HepG2 (cell line): ENCODE measurements at regions not wholly inside any gene's neighbourhood (a gene's known extent, or its start where the extent isn't known, plus 50 kb on each side); places are given as distances from the start of the nearest gene placed in this dataset.

Experiments
- ATAC-seq: fragments of 200-7000 bp; cut with Tn5 transposase; 3 replicates; pipeline ENCODE4 v1.9.1; 2020; ENCODE audit warnings: mild to moderate bottlenecking, moderate library complexity
- BruUV-seq: library from RNA; stranded (reverse); fragments of 400-500 nt; replicated peaks from 2 replicates; lab custom pipeline; 2021; lab: Mats Ljungman, UMichigan
- CTCF ChIA-PET: fragments of 300-600 bp; formaldehyde crosslinking; extraction: SDS; loops from one replicate; lab custom pipeline; 2021; ENCODE audit warnings: low total read pairs, inconsistent platforms, low intra/inter-chr PET ratio; lab: Yijun Ruan, JAX
- POLR2A ChIA-PET: fragments of 350-600 bp; sonication (Branson Sonifier 250); formaldehyde crosslinking; loops from one replicate; lab custom pipeline; 2020; ENCODE audit warnings: antibody characterized with exemption, inconsistent platforms; lab: Yijun Ruan, JAX
- DNase-seq: peaks from one replicate; pipeline ENCODE4 v3.0.0-alpha.2; 2015; ENCODE audit warnings: low spot score
- FAIRE-seq: peaks from 3 replicates; lab custom pipeline; 2011; peaks lifted over from hg19 to GRCh38; lab: Jason Lieb, UNC
- H2AFZ ChIP-seq: one replicate; pipeline ENCODE4 v1.6.1; 2011; ENCODE audit warnings: low read length, inconsistent platforms
- H3K27ac ChIP-seq: fragments of 300-600 bp; 3 replicates; pipeline ENCODE4 v1.8.0; 2011; ENCODE audit warnings: mixed run types, mild to moderate bottlenecking, mixed read lengths, low read length, inconsistent platforms; ENCODE audit not compliant: insufficient read depth; ENCODE audit errors: extremely low read length
- H3K27me3 ChIP-seq, 2 experiments: fragments of 200-600 bp in 1 of 2; 2 replicates in 1 of 2; 3 replicates in 1 of 2; pipeline versions ENCODE4 v1.6.0 to v1.8.0; 2011; ENCODE audit warnings: low read length in 2 of 2, mild to moderate bottlenecking in 2 of 2, moderate library complexity in 2 of 2, inconsistent platforms in 1 of 2; ENCODE audit not compliant: insufficient read depth in 2 of 2, control insufficient read depth in 1 of 2
- H3K36me3 ChIP-seq, 2 experiments: fragments of 200-600 bp in 1 of 2; replicated peaks in 1 of 2; 2 replicates in 1 of 2; 3 replicates in 1 of 2; pipeline versions ENCODE4 v1.5.1 to v1.8.0; 2011; ENCODE audit warnings: low read length in 2 of 2, inconsistent platforms in 1 of 2; ENCODE audit not compliant: insufficient read depth in 2 of 2, control insufficient read depth in 1 of 2
- H3K4me1 ChIP-seq: 2 replicates; pipeline ENCODE4 v1.5.1; 2012; ENCODE audit warnings: low read length, inconsistent platforms; ENCODE audit not compliant: insufficient read depth
- H3K4me2 ChIP-seq: 2 replicates; pipeline ENCODE4 v1.6.0; 2011; ENCODE audit warnings: low read depth, low read length, inconsistent platforms
- H3K4me3 ChIP-seq, 3 experiments: fragments of 200-600 bp in 1 of 3; sonication (generic), shearing (Covaris generic) in 1 of 3; replicated peaks in 1 of 3; 2 replicates each; pipeline ENCODE4 v1.5.1; 2011 to 2016; ENCODE audit warnings: low read length in 3 of 3, inconsistent platforms in 2 of 3, low read depth in 2 of 3, mild to moderate bottlenecking in 2 of 3, control low read depth in 1 of 3, mixed read lengths in 1 of 3; ENCODE audit not compliant: insufficient read depth in 1 of 3
- H3K79me2 ChIP-seq: one replicate; pipeline ENCODE4 v1.6.1; 2011; ENCODE audit warnings: low read length, inconsistent platforms; ENCODE audit not compliant: insufficient read depth
- H3K9ac ChIP-seq: 2 replicates; pipeline ENCODE4 v1.6.0; 2011; ENCODE audit warnings: mild to moderate bottlenecking, low read depth, low read length, inconsistent platforms; ENCODE audit not compliant: insufficient read depth
- H3K9me3 ChIP-seq: 2 replicates; pipeline ENCODE4 v1.5.1; 2012; ENCODE audit warnings: mild to moderate bottlenecking, low read length
- H4K20me1 ChIP-seq: 2 replicates; pipeline ENCODE4 v1.6.0; 2011; ENCODE audit warnings: inconsistent platforms, mild to moderate bottlenecking, low read length, moderate library complexity; ENCODE audit not compliant: insufficient read depth
- AKNA ChIP-seq: sonication (generic); formaldehyde crosslinking; IDR thresholded peaks from 2 replicates; pipeline ENCODE4 v1.4.0; 2020; ENCODE audit warnings: missing genetic modification reagents, borderline replicate concordance
- ATF6 ChIP-seq: sonication (generic); formaldehyde crosslinking; conservative IDR thresholded peaks from 2 replicates; pipeline ENCODE4 v1.4.0; 2020; ENCODE audit warnings: missing genetic modification reagents
- PHF8 ChIP-seq: sonication (generic); formaldehyde crosslinking; IDR thresholded peaks from 2 replicates; pipeline ENCODE4 v1.5.0; 2020; ENCODE audit warnings: missing genetic modification reagents
- RBAK ChIP-seq: sonication (generic); formaldehyde crosslinking; IDR thresholded peaks from 2 replicates; pipeline ENCODE4 v1.5.1; 2020; ENCODE audit warnings: mild to moderate bottlenecking, missing genetic modification reagents
- SNRNP70 ChIP-seq: fragments of 200-400 bp; formaldehyde crosslinking; IDR thresholded peaks from 2 replicates; pipeline ENCODE4 v1.6.1; 2017; ENCODE audit warnings: mild to moderate bottlenecking, low read depth, low read length, moderate library complexity
- STAG1 ChIP-seq: sonication (generic); formaldehyde crosslinking; IDR thresholded peaks from 2 replicates; pipeline ENCODE4 v1.4.0; 2020; ENCODE audit warnings: missing genetic modification reagents
- ZBED4 ChIP-seq: sonication (generic); formaldehyde crosslinking; IDR thresholded peaks from 2 replicates; pipeline ENCODE4 v1.4.0; 2020; ENCODE audit warnings: missing genetic modification reagents, borderline replicate concordance
- ZNF343 ChIP-seq: sonication (generic); formaldehyde crosslinking; IDR thresholded peaks from 2 replicates; pipeline ENCODE4 v1.4.0; 2020; ENCODE audit warnings: mild to moderate bottlenecking, missing genetic modification reagents
- ZNF510 ChIP-seq: sonication (generic); formaldehyde crosslinking; IDR thresholded peaks from 2 replicates; pipeline ENCODE4 v1.4.0; 2020; ENCODE audit warnings: low read depth, mild to moderate bottlenecking, missing genetic modification reagents
- ZNF614 ChIP-seq: IDR thresholded peaks from 2 replicates; pipeline ENCODE4 v1.6.1; 2018; ENCODE audit warnings: missing biosample characterization, missing genetic modification reagents, inconsistent platforms, borderline replicate concordance
- ZNF703 ChIP-seq: sonication (generic); formaldehyde crosslinking; IDR thresholded peaks from 2 replicates; pipeline ENCODE4 v1.5.1; 2020; ENCODE audit warnings: missing genetic modification reagents, mild to moderate bottlenecking, moderate library complexity, borderline replicate concordance
- WGBS: methylation state at CpG from one replicate; pipeline ENCODE4 v1.1.6; 2017; ENCODE audit warnings: low lambda C conversion rate; 5-methylcytosine and 5-hydroxymethylcytosine counted together
- in situ Hi-C: cut with HindIII; loops from 2 replicates; pipeline ENCODE4 v1.10.0; 2017; ENCODE audit warnings: low pct_unique_long_range_greater_than_20kb; ENCODE audit not compliant: extremely low pct_ligation_motif_present
- intact Hi-C: fragments of 100-400 bp; cut with micrococcal nuclease; formaldehyde crosslinking; loops from one replicate; pipeline ENCODE4 v1.10.0; 2022; ENCODE audit not compliant: unreplicated experiment

- TF ChIP-seq ZNF343 (CRISPR knock-in tag) (no peak), ZNF614 (CRISPR knock-in tag) (no peak), PHF8 (CRISPR knock-in tag) (no peak), RBAK (CRISPR knock-in tag) (no peak), STAG1 (CRISPR knock-in tag) (no peak), SNRNP70 (no peak), ATF6 (CRISPR knock-in tag) (no peak), ZNF703 (CRISPR knock-in tag) (no peak), ZBED4 (no peak), AKNA (CRISPR knock-in tag) (no peak), ZNF510 (no peak)
- DNase-seq (no peak), ATAC-seq (no peak), FAIRE-seq (no peak)
- Histone ChIP-seq H4K20me1 (no peaks in the 10 kb centered on the region), H3K4me2 (no peak overlapping the region), H2AFZ (no peak overlapping the region), H3K27ac (no peak overlapping the region), H3K27me3 (no peaks in the 10 kb centered on the region), H3K9me3 (no peaks in the 10 kb centered on the region), H3K36me3 (no peaks in the 10 kb centered on the region), H3K4me1 (no peaks in the 10 kb centered on the region), H3K79me2 (no peaks in the 10 kb centered on the region), H3K4me3 (no peak overlapping the region), H3K9ac (no peak overlapping the region)
- POLR2A ChIA-PET = no interaction called here
- in situ Hi-C loops = no loop called here
- CTCF ChIA-PET = no interaction called here
- no TSS peak for BruUV-seq
- 0% methylated on average over 1 of the region's 1 CpG for WGBS
- intact Hi-C loops = no loop called here
These were observed 265.1 kb downstream of the PSAT1 start for GRCh38 chr9:78562021-78562420.
